DOHH2 (cell line): ENCODE measurements at regions not wholly inside any gene's neighbourhood (a gene's known extent, or its start where the extent isn't known, plus 50 kb on each side); places are given as distances from the start of the nearest gene placed in this dataset.

Experiments used
- H3F3A ChIP-seq: fragments of 200-600 bp; sonication (generic), shearing (Covaris generic); 2 replicates; pipeline ENCODE4 v1.6.0; 2016; ENCODE audit warnings: antibody characterized with exemption, mild to moderate bottlenecking; ENCODE audit not compliant: control insufficient read depth, insufficient read depth
- H3K27ac ChIP-seq: fragments of 200-600 bp; sonication (generic); 2 replicates; pipeline ENCODE4 v1.5.1; 2014; ENCODE audit warnings: low read depth, mild to moderate bottlenecking, low read length, moderate library complexity
- H3K27me3 ChIP-seq: fragments of 200-600 bp; sonication (generic); 2 replicates; pipeline ENCODE4 v1.6.1; 2014; ENCODE audit warnings: mild to moderate bottlenecking, low read length, mixed read lengths; ENCODE audit not compliant: control insufficient read depth
- H3K36me3 ChIP-seq: fragments of 200-600 bp; sonication (generic); 2 replicates; pipeline ENCODE4 v1.6.1; 2014; ENCODE audit warnings: mild to moderate bottlenecking, low read length, moderate library complexity, mixed read lengths; ENCODE audit not compliant: control insufficient read depth
- H3K4me1 ChIP-seq: fragments of 200-600 bp; sonication (generic); 2 replicates; pipeline ENCODE4 v1.6.1; 2014; ENCODE audit warnings: mild to moderate bottlenecking, low read length, mixed read lengths; ENCODE audit not compliant: control insufficient read depth
- H3K4me2 ChIP-seq: fragments of 200-600 bp; sonication (generic); 2 replicates; pipeline ENCODE4 v1.6.0; 2014; ENCODE audit warnings: mild to moderate bottlenecking, low read length, moderate library complexity
- H3K4me3 ChIP-seq: fragments of 200-600 bp; sonication (generic); 2 replicates; pipeline ENCODE4 v1.5.1; 2014; ENCODE audit warnings: mild to moderate bottlenecking, low read length, mixed read lengths
- H3K79me2 ChIP-seq: fragments of 200-600 bp; sonication (generic); 2 replicates; pipeline ENCODE4 v1.6.1; 2014; ENCODE audit warnings: mild to moderate bottlenecking, low read length, mixed read lengths; ENCODE audit not compliant: control insufficient read depth
- H3K9me2 ChIP-seq: fragments of 200-600 bp; sonication (generic); replicated peaks from 2 replicates; pipeline ENCODE4 v1.6.1; 2014; ENCODE audit warnings: mild to moderate bottlenecking, low read length, mixed read lengths; ENCODE audit not compliant: control insufficient read depth
- H3K9me3 ChIP-seq: fragments of 200-600 bp; sonication (generic); 2 replicates; pipeline ENCODE4 v1.6.1; 2014; ENCODE audit warnings: antibody characterized with exemption, low read length, mixed read lengths; ENCODE audit not compliant: control insufficient read depth, insufficient read depth
- H4K20me1 ChIP-seq: fragments of 200-600 bp; sonication (generic); 2 replicates; pipeline ENCODE4 v1.6.0; 2014; ENCODE audit warnings: low read depth, mild to moderate bottlenecking, antibody characterized with exemption, low read length, moderate library complexity; ENCODE audit not compliant: control insufficient read depth, insufficient read depth
- EZH2phosphoT487 ChIP-seq: fragments of 200-600 bp; sonication (generic); IDR thresholded peaks from 2 replicates; pipeline ENCODE4 v1.6.1; 2017; ENCODE audit warnings: borderline replicate concordance, mild to moderate bottlenecking, antibody characterized with exemption, low read length, moderate library complexity, mixed read lengths
- TF ChIP-seq, protein P1 (sequence below): fragments of 200-600 bp; sonication (generic); IDR thresholded peaks from one replicate; pipeline ENCODE4 v1.5.1; 2014; ENCODE audit warnings: antibody characterized with exemption, mild to moderate bottlenecking, low read depth, low read length; ENCODE audit not compliant: poor library complexity, severe bottlenecking

GRCh38 chrX:148314876-148315275 is 185.5 kb upstream of the AFF2 start:
- Histone ChIP-seq H3K4me3 (no peak overlapping the region), H3K9me3 (no peaks in the 10 kb centered on the region), H3K4me2 (no peak overlapping the region)

GRCh38 chrX:148316446-148316845 is 184.0 kb upstream of the AFF2 start:
- no peaks in the 10 kb centered on the region for H3K9me3 ChIP-seq
- H3K4me2 ChIP-seq = no peak overlapping the region
- peaks cover 25% of the 10 kb centered on the region for H3K4me1 ChIP-seq
- no peak overlapping the region for H3K27ac ChIP-seq
- H3K27me3 ChIP-seq = no peaks in the 10 kb centered on the region
- TF ChIP-seq, protein P1, sequence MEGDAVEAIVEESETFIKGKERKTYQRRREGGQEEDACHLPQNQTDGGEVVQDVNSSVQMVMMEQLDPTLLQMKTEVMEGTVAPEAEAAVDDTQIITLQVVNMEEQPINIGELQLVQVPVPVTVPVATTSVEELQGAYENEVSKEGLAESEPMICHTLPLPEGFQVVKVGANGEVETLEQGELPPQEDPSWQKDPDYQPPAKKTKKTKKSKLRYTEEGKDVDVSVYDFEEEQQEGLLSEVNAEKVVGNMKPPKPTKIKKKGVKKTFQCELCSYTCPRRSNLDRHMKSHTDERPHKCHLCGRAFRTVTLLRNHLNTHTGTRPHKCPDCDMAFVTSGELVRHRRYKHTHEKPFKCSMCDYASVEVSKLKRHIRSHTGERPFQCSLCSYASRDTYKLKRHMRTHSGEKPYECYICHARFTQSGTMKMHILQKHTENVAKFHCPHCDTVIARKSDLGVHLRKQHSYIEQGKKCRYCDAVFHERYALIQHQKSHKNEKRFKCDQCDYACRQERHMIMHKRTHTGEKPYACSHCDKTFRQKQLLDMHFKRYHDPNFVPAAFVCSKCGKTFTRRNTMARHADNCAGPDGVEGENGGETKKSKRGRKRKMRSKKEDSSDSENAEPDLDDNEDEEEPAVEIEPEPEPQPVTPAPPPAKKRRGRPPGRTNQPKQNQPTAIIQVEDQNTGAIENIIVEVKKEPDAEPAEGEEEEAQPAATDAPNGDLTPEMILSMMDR = no peak
- no peak for TF ChIP-seq EZH2phosphoT487
- H3K9me2 ChIP-seq = no peaks in the 10 kb centered on the region
- no peaks in the 10 kb centered on the region for H4K20me1 ChIP-seq
- no peaks in the 10 kb centered on the region for H3K36me3 ChIP-seq
- no peaks in the 10 kb centered on the region for H3F3A ChIP-seq
- H3K79me2 ChIP-seq = no peaks in the 10 kb centered on the region
- no peak overlapping the region for H3K4me3 ChIP-seq

More at GRCh38 chrX:148314876-148315275, 185.5 kb upstream of the AFF2 start:
- TF ChIP-seq, protein P1 = no peak
- TF ChIP-seq EZH2phosphoT487 = no peak
- no peaks in the 10 kb centered on the region for H3F3A ChIP-seq
- no peaks in the 10 kb centered on the region for H3K36me3 ChIP-seq
- no peaks in the 10 kb centered on the region for H3K79me2 ChIP-seq
- H3K27ac ChIP-seq = no peak overlapping the region
- no peaks in the 10 kb centered on the region for H4K20me1 ChIP-seq
- peaks cover 41% of the 10 kb centered on the region for H3K4me1 ChIP-seq
- no peaks in the 10 kb centered on the region for H3K27me3 ChIP-seq
- no peaks in the 10 kb centered on the region for H3K9me2 ChIP-seq

DNA sequence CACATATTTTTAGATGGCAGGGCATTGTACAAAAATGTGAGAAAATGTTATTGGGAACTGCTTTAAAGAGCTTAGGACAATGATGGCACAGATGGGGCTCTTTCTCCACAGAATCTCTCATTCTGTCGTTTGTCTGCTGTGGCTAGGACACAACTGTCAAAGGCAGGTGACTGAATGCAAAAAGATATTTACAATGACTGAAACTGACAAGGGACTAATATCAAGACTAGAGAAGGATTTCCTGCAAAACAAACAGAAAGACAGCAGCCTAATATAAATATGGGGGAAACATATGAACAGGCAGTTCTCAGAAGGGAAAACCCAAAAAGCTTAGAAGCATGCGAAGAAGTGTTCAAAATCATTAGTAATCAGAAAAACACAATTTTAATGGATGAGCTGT is 177.5 kb upstream of the AFF2 start:
- Histone ChIP-seq H3K79me2 (no peaks in the 10 kb centered on the region), H3F3A (no peaks in the 10 kb centered on the region), H3K9me3 (no peaks in the 10 kb centered on the region), H3K9me2 (no peaks in the 10 kb centered on the region), H3K4me2 (no peak overlapping the region), H3K36me3 (no peaks in the 10 kb centered on the region), H3K4me1 (no peaks in the 10 kb centered on the region), H3K4me3 (no peak overlapping the region), H3K27me3 (no peaks in the 10 kb centered on the region), H4K20me1 (no peaks in the 10 kb centered on the region), H3K27ac (no peak overlapping the region)
- TF ChIP-seq, protein P1 = no peak
- TF ChIP-seq EZH2phosphoT487 = no peak

DNA sequence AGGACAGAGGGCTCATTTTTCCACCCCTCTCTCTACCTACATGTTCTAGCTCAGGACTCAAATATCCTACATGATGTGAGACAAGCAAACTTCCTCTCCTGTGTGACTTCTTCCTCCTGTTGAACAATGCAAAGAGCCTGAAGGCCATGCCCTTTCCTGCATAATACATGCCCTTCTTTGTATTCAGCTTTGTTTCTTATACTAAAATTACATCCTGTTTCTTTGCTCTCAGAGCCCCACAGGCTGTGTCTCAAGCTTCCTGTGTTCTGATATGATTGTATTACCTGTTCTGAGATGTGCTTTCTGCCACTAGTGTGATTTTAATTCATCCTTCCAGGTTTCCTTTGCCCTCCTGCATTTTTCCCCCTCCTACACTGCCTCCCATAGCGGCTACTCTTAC is 166.4 kb upstream of the AFF2 start:
- H3K4me2 ChIP-seq = peak overlapping the region; percentile 19
- no peaks in the 10 kb centered on the region for H3K9me3 ChIP-seq
- no peaks in the 10 kb centered on the region for H3F3A ChIP-seq
- H3K79me2 ChIP-seq = no peaks in the 10 kb centered on the region
- no peak overlapping the region for H3K4me3 ChIP-seq
- H3K4me1 ChIP-seq = peaks cover 14% of the 10 kb centered on the region
- H3K27me3 ChIP-seq = no peaks in the 10 kb centered on the region
- TF ChIP-seq, protein P1 = no peak
- TF ChIP-seq EZH2phosphoT487 = no peak
- H3K36me3 ChIP-seq = no peaks in the 10 kb centered on the region
- no peaks in the 10 kb centered on the region for H3K9me2 ChIP-seq
- H3K27ac ChIP-seq = 0 out of 2 replicates have a peak overlapping the region, but pooled peaks have one; percentile 9
- no peaks in the 10 kb centered on the region for H4K20me1 ChIP-seq
